ENCODE measurements at regions not wholly inside any gene's neighbourhood (a gene's known extent, or its start where the extent isn't known, plus 50 kb on each side); places are given as distances from the start of the nearest gene placed in this dataset.
A peak's percentile ranks its signal among the peaks of the same experiment; 100 is the strongest.

- Histone ChIP-seq H4K20me1 (ENCODE audit: insufficient read depth, low read length) (no peaks in the 10 kb centered on the region), H3K27ac (ENCODE audit: low read length) (no peak overlapping the region), H3K79me2 (ENCODE audit: low read length) (no peaks in the 10 kb centered on the region), H3K4me2 (ENCODE audit: low read depth, low read length) (no peak overlapping the region), H3K27me3 (replicated peaks; ENCODE audit: insufficient read depth, low read length) (no peaks in the 10 kb centered on the region), H3K4me3 (ENCODE audit: low read length) (no peak overlapping the region), H3K9ac (ENCODE audit: low read length) (no peak overlapping the region), H2AFZ (ENCODE audit: low read length) (no peak overlapping the region), H3K4me1 (ENCODE audit: low read length) (peaks cover 5% of the 10 kb centered on the region), H3F3A (ENCODE audit: insufficient read depth, low read length) (no peaks in the 10 kb centered on the region), H3K9me3 (replicated peaks; ENCODE audit: insufficient read depth, low read length) (no peaks in the 10 kb centered on the region), H3K9me2 (replicated peaks; ENCODE audit: insufficient read depth, low read length) (no peaks in the 10 kb centered on the region), H3K36me3 (replicated peaks; ENCODE audit: insufficient read depth, low read length) (no peaks in the 10 kb centered on the region)
- no peak for DNase-seq
- TF ChIP-seq CTCF (IDR thresholded peaks at IDR 0.05; ENCODE audit: low read length) (no peak), EZH2 (optimal IDR thresholded peaks at IDR 0.05; ENCODE audit: low read depth, low read length) (no peak), EZH2phosphoT487 (IDR thresholded peaks at IDR 0.05; ENCODE audit: low read length) (no peak)
Observed at GRCh38 chr3:125645616-125646015, 50.3 kb upstream of the OSBPL11 start.

DNA sequence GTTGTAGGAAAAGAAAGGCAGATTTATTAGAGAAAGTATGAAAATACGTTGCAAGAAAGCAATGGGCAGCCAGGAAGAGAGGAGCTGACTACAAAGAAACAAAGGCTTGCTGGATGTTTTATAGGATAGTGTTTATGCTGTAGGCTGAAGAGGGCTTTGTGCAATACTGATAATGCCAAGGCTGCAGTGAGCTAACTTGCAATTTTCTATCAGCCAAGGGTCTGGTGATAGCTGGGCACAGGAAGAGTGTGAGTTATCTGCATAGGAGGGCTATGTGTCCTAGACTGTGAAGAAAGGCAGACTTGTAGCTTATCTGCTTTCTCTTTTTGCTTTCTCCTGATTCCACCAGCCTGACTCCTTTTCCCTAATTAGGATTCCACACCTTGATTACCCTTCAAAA lies 51.3 kb upstream of the OSBPL11 start:
- no peak overlapping the region for H2AFZ ChIP-seq (ENCODE audit: low read length)
- TF ChIP-seq EZH2 (optimal IDR thresholded peaks at IDR 0.05; ENCODE audit: low read depth, low read length) (no peak), EZH2phosphoT487 (IDR thresholded peaks at IDR 0.05; ENCODE audit: low read length) (no peak), CTCF (IDR thresholded peaks at IDR 0.05; ENCODE audit: low read length) (no peak)
- H3K4me1 ChIP-seq (ENCODE audit: low read length) = peaks cover 5% of the 10 kb centered on the region
- no peak overlapping the region for H3K27ac ChIP-seq (ENCODE audit: low read length)
- H3F3A ChIP-seq (ENCODE audit: insufficient read depth, low read length) = no peaks in the 10 kb centered on the region
- H3K9me3 ChIP-seq (replicated peaks; ENCODE audit: insufficient read depth, low read length) = no peaks in the 10 kb centered on the region
- no peaks in the 10 kb centered on the region for H3K27me3 ChIP-seq (replicated peaks; ENCODE audit: insufficient read depth, low read length)
- no peaks in the 10 kb centered on the region for H3K36me3 ChIP-seq (replicated peaks; ENCODE audit: insufficient read depth, low read length)
- no peaks in the 10 kb centered on the region for H3K79me2 ChIP-seq (ENCODE audit: low read length)
- no peak overlapping the region for H3K9ac ChIP-seq (ENCODE audit: low read length)
- no peaks in the 10 kb centered on the region for H4K20me1 ChIP-seq (ENCODE audit: insufficient read depth, low read length)
- H3K4me2 ChIP-seq (ENCODE audit: low read depth, low read length) = no peak overlapping the region
- no peaks in the 10 kb centered on the region for H3K9me2 ChIP-seq (replicated peaks; ENCODE audit: insufficient read depth, low read length)
- DNase-seq = no peak
- H3K4me3 ChIP-seq (ENCODE audit: low read length) = no peak overlapping the region

DNA sequence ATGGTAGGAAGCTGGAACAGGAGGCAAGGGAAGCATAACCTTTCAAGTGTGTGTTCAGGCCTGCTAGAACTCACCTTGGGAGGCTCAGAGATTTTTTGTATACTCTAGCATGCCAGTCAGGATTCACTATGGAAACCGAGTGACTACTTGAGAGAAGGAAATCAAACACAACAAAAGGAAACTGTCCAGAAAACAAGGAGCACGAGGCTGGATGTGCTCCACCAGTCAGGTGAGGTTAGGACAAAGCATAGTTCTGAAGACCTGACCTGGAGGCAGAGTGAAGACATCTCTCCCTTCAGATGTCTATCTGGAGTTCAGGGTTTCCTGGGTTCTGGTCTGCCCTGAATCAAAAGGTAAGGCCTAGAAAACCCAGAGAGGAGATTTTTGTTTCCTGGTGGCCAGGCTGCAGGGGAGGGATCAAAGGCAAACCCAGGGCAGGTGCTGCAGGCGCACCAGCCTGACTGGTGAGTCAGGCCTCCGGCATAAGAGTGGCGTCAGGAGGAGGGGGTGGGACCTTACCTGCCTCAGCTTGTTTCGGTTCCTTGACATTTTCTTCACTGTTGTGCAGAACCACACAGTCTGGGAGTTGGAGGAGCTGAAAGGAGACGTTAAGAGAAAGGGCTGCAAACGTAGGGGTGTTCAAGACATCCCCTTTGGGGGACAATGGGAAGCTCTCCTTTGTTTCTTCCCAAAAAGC lies 52.2 kb upstream of the OSBPL11 start:
- H3K9me3 ChIP-seq (replicated peaks; ENCODE audit: insufficient read depth, low read length) = no peaks in the 10 kb centered on the region
- H3F3A ChIP-seq (ENCODE audit: insufficient read depth, low read length) = no peaks in the 10 kb centered on the region
- no peaks in the 10 kb centered on the region for H3K79me2 ChIP-seq (ENCODE audit: low read length)
- H3K9me2 ChIP-seq (replicated peaks; ENCODE audit: insufficient read depth, low read length) = no peaks in the 10 kb centered on the region
- H3K4me1 ChIP-seq (ENCODE audit: low read length) = peaks cover 5% of the 10 kb centered on the region
- H3K27ac ChIP-seq (ENCODE audit: low read length) = peak overlapping the region; percentile 53
- H3K4me3 ChIP-seq (ENCODE audit: low read length) = no peak overlapping the region; the same call in 1 of the 2 replicates
- H3K4me2 ChIP-seq (ENCODE audit: low read depth, low read length) = peak overlapping the region; percentile 27
- peak overlapping the region; percentile 71 for H2AFZ ChIP-seq (ENCODE audit: low read length)
- DNase-seq = peak; percentile 76
- no peaks in the 10 kb centered on the region for H3K27me3 ChIP-seq (replicated peaks; ENCODE audit: insufficient read depth, low read length)
- H3K9ac ChIP-seq (ENCODE audit: low read length) = peak overlapping the region; percentile 25
- no peak for TF ChIP-seq EZH2 (optimal IDR thresholded peaks at IDR 0.05; ENCODE audit: low read depth, low read length)
- no peaks in the 10 kb centered on the region for H3K36me3 ChIP-seq (replicated peaks; ENCODE audit: insufficient read depth, low read length)
- no peaks in the 10 kb centered on the region for H4K20me1 ChIP-seq (ENCODE audit: insufficient read depth, low read length)

DNA sequence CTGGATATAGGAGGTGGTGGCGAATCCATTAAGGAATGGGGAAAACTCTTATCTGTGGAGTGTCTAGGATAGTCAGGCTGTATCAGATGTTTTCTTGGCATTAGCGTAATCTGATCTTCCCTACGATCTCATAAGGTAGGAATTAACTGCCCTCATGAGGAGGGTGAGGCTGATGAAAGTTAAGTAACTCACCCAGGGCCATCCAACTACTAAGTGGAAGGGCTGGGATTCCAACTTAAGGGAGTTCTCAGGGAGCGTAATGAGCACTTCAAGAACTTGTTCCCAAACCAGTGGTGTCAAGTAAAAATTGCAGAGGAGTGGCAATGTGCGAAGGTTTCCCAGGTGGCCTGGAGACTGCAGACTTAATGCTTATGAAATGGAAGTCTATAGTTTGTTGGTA lies 55.9 kb upstream of the OSBPL11 start:
- DNase-seq = no peak
- Histone ChIP-seq H3K4me2 (ENCODE audit: low read depth, low read length) (no peak overlapping the region), H4K20me1 (ENCODE audit: insufficient read depth, low read length) (no peaks in the 10 kb centered on the region), H3K9me3 (replicated peaks; ENCODE audit: insufficient read depth, low read length) (no peaks in the 10 kb centered on the region), H3F3A (ENCODE audit: insufficient read depth, low read length) (no peaks in the 10 kb centered on the region), H2AFZ (ENCODE audit: low read length) (no peak overlapping the region), H3K9me2 (replicated peaks; ENCODE audit: insufficient read depth, low read length) (no peaks in the 10 kb centered on the region), H3K36me3 (replicated peaks; ENCODE audit: insufficient read depth, low read length) (no peaks in the 10 kb centered on the region), H3K4me1 (ENCODE audit: low read length) (peaks cover 5% of the 10 kb centered on the region), H3K79me2 (ENCODE audit: low read length) (no peaks in the 10 kb centered on the region), H3K27me3 (replicated peaks; ENCODE audit: insufficient read depth, low read length) (no peaks in the 10 kb centered on the region), H3K27ac (ENCODE audit: low read length) (no peak overlapping the region), H3K9ac (ENCODE audit: low read length) (no peak overlapping the region), H3K4me3 (ENCODE audit: low read length) (no peak overlapping the region)
- TF ChIP-seq EZH2 (optimal IDR thresholded peaks at IDR 0.05; ENCODE audit: low read depth, low read length) (no peak), CTCF (IDR thresholded peaks at IDR 0.05; ENCODE audit: low read length) (no peak), EZH2phosphoT487 (IDR thresholded peaks at IDR 0.05; ENCODE audit: low read length) (no peak)
